ENCODE measurements at regions not wholly inside any gene's neighbourhood (a gene's known extent, or its start where the extent isn't known, plus 50 kb on each side); places are given as distances from the start of the nearest gene placed in this dataset.

- ATAC-seq = no peak
- H3K9me3 ChIP-seq = no peaks in the 10 kb centered on the region
- no peak overlapping the region for H3K4me3 ChIP-seq
- WGBS, 2 donors (ENCODE audit: low coverage in 1 of 2) = 50 to 59% methylated on average over 4 of the region's 4 CpGs
- H3K36me3 ChIP-seq = no peaks in the 10 kb centered on the region
- H3K27me3 ChIP-seq = no peaks in the 10 kb centered on the region
- TF ChIP-seq EP300 (IDR thresholded peaks at IDR 0.05) (no peak), CTCF (IDR thresholded peaks at IDR 0.05) (peak; percentile 59 to 69 (median 64)), POLR2AphosphoS5 (IDR thresholded peaks at IDR 0.05) (no peak), POLR2A (IDR thresholded peaks at IDR 0.05) (no peak)
- no peak overlapping the region for H3K27ac ChIP-seq
- H3K4me1 ChIP-seq = peaks cover 0 to 9% (median 0%) of the 10 kb centered on the region in 3 donors
Measured at GRCh38 chr3:145776782-145777408, 384.1 kb downstream of the PLOD2 start.

- Histone ChIP-seq H3K36me3 (no peaks in the 10 kb centered on the region), H3K4me3 (no peak overlapping the region), H3K9me3 (no peaks in the 10 kb centered on the region), H3K27ac (no peak overlapping the region), H3K4me1 (peaks cover 0 to 5% (median 0%) of the 10 kb centered on the region in 3 donors), H3K27me3 (no peaks in the 10 kb centered on the region)
- ATAC-seq = no peak
- 82 to 83% methylated on average over 3 of the region's 4 CpGs for WGBS, 2 donors (ENCODE audit: low coverage in 1 of 2)
- TF ChIP-seq CTCF (IDR thresholded peaks at IDR 0.05) = no peak
- TF ChIP-seq POLR2AphosphoS5 (IDR thresholded peaks at IDR 0.05) = no peak
- no peak for TF ChIP-seq EP300 (IDR thresholded peaks at IDR 0.05)
- no peak for TF ChIP-seq POLR2A (IDR thresholded peaks at IDR 0.05)
Measured at GRCh38 chr3:145780301-145780700, 380.7 kb downstream of the PLOD2 start.

- no peak for ATAC-seq
- Histone ChIP-seq H3K36me3 (no peaks in the 10 kb centered on the region), H3K9me3 (no peaks in the 10 kb centered on the region), H3K27ac (no peak overlapping the region), H3K4me3 (no peak overlapping the region), H3K27me3 (no peaks in the 10 kb centered on the region), H3K4me1 (no peaks in the 10 kb centered on the region)
- TF ChIP-seq POLR2AphosphoS5 (IDR thresholded peaks at IDR 0.05) (no peak), CTCF (IDR thresholded peaks at IDR 0.05) (no peak), EP300 (IDR thresholded peaks at IDR 0.05) (no peak), POLR2A (IDR thresholded peaks at IDR 0.05) (no peak)
Measured at GRCh38 chr3:145785668-145786067, 375.3 kb downstream of the PLOD2 start.

GRCh38 chr3:145798007-145798406 lies 363.0 kb downstream of the PLOD2 start:
- Histone ChIP-seq H3K9me3 (no peaks in the 10 kb centered on the region), H3K4me3 (no peak overlapping the region), H3K36me3 (no peaks in the 10 kb centered on the region), H3K4me1 (peaks cover 0 to 8% (median 0%) of the 10 kb centered on the region in 3 donors), H3K27ac (no peak overlapping the region), H3K27me3 (no peaks in the 10 kb centered on the region)
- TF ChIP-seq CTCF (IDR thresholded peaks at IDR 0.05) (no peak), EP300 (IDR thresholded peaks at IDR 0.05) (no peak), POLR2AphosphoS5 (IDR thresholded peaks at IDR 0.05) (no peak), POLR2A (IDR thresholded peaks at IDR 0.05) (no peak)
- 83 to 100% methylated on average over 1 to 3 of the region's 3 CpGs for WGBS, 2 donors (ENCODE audit: low coverage in 1 of 2)
- ATAC-seq = no peak
